NCI-H748 (cell line): ENCODE measurements at regions not wholly inside any gene's neighbourhood (a gene's known extent, or its start where the extent isn't known, plus 50 kb on each side); places are given as distances from the start of the nearest gene placed in this dataset.

Source experiments
- DNase-seq: peaks from one replicate; lab custom pipeline; 2025; ENCODE audit not compliant: unreplicated experiment; lab: John Stamatoyannopoulos, UW

DNA sequence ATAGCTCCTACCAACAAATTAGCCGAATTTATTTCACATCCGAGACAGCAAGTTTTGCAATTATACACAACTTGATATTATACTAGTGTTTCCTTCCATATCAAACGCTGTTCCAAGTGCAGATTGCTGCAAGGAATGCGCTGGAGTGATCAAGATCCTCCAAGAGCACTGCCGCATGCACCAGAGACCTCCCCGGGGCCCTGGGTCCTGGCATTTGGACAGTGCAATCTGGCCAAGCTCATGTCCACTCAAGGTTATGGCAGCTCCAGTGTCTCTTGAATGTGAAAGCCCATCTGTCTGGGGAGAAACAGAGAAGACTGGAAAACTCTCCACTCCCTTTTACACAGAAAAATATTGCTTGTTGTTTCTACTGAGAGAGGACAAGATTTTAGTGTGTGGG is 111.9 kb downstream of the HSPH1 start:
- DNase-seq = no peak

GRCh38 chr13:31049083-31049482 is 112.6 kb downstream of the HSPH1 start:
- DNase-seq = no peak

DNA sequence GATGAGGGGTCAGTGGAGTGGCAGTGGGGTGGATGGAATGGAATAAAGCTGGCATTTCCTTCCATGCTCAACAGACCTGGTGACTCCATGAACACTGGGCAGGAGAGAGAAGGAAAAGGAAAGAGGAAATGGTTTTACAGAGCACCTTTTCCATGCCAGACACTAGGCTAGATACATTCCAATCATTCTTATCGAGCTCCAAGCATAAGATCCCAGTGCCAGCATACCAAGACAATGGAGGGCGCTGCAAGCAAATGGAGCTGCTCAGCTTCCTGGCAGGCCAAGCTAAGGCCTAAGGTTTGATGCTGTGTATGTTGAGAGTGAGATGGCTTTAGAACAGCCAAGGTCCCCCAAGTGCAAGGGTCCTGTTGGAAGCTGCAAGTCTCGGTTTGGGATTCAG is 113.2 kb downstream of the HSPH1 start:
- DNase-seq = no peak

- DNase-seq = peak; percentile 100
Measured at GRCh38 chr13:31046711-31047279, 114.3 kb downstream of the TEX26 start.

GRCh38 chr13:31045286-31046081 is 113.0 kb downstream of the TEX26 start:
- DNase-seq = peak; percentile 39

DNA sequence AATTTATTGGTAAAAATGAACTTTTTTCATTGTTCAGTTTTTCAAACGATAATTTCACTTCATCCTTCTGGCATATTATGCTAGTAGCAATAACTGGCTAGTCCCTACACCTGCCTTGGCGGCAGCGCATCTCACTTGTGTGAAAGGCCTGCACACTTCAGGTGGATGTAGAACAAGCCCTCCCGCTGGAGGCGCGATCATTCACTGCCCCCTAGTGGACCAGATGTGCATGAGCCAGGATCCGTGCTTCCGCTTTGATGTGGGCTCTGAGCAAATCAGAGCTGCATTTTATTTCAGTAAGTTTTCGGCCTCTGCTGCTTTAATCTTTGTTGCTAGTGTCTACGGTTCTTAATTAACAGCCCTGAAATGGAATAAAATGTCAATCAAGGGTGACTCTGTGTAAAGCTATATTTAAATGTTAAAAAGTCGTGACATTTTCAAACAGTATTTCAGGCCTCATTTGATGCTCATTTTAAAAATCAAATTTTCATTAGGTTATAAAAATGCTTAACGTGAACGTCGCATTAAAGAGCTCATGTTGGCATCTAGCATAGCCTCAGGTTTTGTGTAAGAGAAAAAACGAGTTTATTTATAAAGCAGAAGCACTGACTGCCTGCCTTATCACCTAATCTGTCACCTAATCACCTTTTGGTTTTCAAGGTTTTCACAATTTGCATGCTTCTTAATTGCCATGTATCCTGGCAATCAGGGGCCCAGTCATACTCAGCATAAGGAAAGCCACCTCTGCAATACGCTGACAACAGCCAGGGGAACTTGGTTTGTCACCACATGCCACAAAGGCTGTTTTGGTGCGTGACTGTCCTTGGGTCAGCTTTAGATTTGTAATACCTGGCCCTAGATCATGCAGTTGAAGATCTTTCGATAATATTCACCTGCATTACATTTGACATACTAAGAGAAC is 112.2 kb downstream of the TEX26 start:
- peak; percentile 94 for DNase-seq

DNA sequence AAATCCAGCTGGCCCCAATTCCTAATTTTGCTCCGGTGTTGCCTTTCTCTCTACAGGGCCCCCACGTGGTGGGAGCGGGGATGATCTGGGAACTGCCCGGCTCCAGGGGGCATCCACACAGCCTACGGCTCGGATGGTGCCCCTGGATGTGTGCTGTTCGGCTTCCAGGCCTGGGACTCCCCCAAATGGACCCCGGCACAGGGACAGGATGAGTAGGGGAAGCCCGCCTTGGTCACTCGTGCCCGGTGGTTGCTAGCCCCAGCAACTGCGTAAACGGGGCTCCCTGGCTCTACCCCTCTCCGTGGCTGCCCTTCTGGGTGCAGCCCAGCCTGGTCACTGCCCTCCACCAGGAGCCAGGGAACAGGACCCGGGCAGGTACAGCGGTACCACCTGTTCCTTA is 111.5 kb downstream of the TEX26 start:
- DNase-seq = no peak

GRCh38 chr13:31042481-31043165 is 110.2 kb downstream of the TEX26 start:
- DNase-seq = no peak

- no peak for DNase-seq
Measured at GRCh38 chr13:31042049-31042448, 109.6 kb downstream of the TEX26 start.

GRCh38 chr13:31038834-31039552 is 106.5 kb downstream of the TEX26 start:
- no peak for DNase-seq

DNA sequence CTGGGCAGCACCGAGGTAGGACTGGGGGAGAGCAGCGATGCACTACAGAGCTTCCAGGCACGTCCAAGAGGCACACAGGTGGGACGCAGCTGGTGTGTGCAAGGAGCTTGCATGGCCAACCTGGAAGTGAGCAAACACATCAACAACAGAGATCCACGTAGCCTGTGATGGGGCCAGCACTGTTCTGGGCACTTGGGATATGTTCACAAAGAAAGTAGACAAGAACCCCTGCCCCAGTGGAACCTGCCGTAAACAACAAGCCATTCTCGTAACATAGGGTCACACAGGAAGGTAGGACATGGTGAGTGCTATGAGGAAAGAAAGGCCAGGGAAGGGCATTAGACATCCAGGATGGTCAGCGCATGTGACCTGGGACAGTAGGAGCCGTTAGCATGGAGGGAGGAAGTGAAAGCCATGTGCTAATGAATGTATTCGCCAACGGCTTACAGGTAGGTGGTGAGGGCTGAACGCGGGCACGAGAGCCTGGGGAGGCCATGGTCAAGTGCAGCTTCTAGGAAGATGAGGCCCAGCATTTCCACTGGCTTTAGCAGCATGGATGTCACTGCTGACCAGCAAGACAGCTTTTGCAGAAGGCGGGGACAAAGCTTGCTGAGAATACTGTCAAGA is 105.5 kb downstream of the TEX26 start:
- no peak for DNase-seq

- DNase-seq = peak; percentile 58
Measured at GRCh38 chr13:31036731-31037695, 104.6 kb downstream of the TEX26 start.

DNA sequence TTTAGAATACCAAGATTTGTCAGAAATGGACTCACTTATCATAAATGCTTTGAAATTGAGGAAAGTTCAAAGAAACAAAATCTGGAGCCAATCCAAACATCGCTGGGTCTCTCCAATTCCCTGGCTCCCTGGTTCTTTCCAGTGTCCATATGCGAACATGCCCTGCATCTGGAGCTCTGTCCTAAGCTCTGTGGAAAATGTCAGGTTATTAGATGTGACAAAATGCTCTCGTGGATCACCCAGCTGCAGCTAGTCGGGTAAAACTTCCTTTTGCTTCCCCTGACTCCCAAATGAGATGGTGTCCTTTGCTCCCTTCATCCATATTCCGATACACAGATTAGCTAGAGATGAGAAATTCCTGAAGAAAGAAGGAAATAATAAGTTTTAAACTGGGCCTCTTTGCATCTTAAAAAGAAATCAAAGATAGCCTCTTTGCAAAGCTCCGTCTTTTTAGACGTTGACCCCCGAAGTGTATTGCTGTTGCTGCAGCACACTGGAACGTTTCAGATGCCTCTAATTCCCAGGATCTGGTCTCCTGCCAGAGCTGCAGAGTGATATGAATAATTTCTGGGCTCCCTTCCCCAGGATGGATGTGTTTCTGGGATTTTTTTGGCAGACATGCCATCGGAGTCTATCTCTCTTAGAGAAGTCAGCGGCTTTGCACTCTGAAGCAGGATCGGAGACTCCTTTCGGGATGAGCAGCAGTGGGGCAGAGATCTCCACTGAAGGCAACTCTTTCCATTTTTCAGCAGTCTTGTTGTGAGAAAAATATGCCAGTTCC is 102.9 kb downstream of the TEX26 start:
- no peak for DNase-seq

DNA sequence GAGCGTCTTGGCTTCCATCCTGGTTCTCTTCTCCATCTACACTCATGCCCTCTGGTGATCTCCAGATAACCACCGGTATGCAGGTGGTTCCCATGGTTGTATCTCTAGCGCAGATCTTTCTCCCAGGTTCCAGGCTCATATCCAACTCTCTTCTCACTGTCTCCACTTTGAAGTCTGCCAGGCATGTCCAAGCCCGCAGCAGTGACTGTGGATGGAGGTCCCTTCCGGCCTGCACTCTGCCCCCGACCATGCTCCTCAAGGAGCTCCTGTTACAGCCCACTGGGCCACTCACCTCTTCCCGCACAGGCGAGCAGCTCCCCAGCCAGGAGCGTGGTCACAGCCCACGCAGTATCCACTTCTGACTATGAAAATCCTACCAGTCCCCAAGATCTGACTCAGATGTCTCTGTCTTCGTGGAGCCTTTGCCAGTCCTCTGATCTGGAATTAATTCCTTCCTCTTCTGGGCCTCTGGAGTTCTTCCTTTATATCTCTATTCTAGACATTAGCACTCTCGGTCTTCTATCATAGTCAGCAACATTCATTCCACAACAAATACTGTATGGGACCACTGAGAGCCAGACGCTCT is 100.2 kb downstream of the TEX26 start:
- no peak for DNase-seq

DNA sequence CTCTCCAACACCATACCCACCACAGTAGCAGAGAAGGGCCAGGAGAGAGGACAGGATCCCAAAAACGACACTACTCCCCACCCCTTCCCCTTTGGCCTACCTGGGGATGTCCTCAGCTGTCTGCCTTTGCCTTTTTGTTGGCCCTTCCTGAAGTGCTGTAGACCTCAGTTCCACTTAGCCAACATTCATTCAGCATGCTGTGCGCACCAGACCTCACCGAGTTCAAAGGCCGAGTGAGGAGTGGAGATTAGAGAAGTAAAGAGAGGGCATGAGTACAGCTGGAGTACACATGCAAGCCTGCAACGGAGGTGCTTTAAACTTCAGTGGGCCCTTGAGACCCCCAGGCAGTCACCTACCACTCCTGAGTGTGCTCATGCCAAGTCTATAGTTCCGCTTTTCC is 99.0 kb downstream of the TEX26 start:
- no peak for DNase-seq

- DNase-seq = no peak
Measured at GRCh38 chr13:31029102-31029501, 96.6 kb downstream of the TEX26 start.

GRCh38 chr13:31027136-31027535 is 94.7 kb downstream of the TEX26 start:
- no peak for DNase-seq
